ENCODE measurements at regions not wholly inside any gene's neighbourhood (a gene's known extent, or its start where the extent isn't known, plus 50 kb on each side); places are given as distances from the start of the nearest gene placed in this dataset.

GRCh38 chr14:49954171-49954631 is 61.3 kb downstream of the ARF6 start:
- TF ChIP-seq IRF1 (CRISPR knock-in tag; IDR thresholded peaks at IDR 0.05) (no peak), CTCF (IDR thresholded peaks at IDR 0.05) (no peak), ETV6 (CRISPR knock-in tag; IDR thresholded peaks at IDR 0.05) (no peak), SP1 (CRISPR knock-in tag; conservative IDR thresholded peaks at IDR 0.05) (no peak), ATF3 (CRISPR knock-in tag; conservative IDR thresholded peaks at IDR 0.05) (no peak), MAX (CRISPR knock-in tag; IDR thresholded peaks at IDR 0.05) (no peak), STAT6 (CRISPR knock-in tag; conservative IDR thresholded peaks at IDR 0.05; ENCODE audit: low read depth) (no peak), KAT7 (CRISPR knock-in tag; IDR thresholded peaks at IDR 0.05; ENCODE audit: borderline replicate concordance) (no peak), ZNF317 (CRISPR knock-in tag; IDR thresholded peaks at IDR 0.05; ENCODE audit: borderline replicate concordance, low read depth) (no peak), MYBL2 (CRISPR knock-in tag; IDR thresholded peaks at IDR 0.05) (no peak), ATF1 (CRISPR knock-in tag; IDR thresholded peaks at IDR 0.05) (no peak), OVOL2 (CRISPR knock-in tag; IDR thresholded peaks at IDR 0.05; ENCODE audit: borderline replicate concordance) (no peak), RORB (CRISPR knock-in tag; IDR thresholded peaks at IDR 0.05) (no peak)
